HepG2 (cell line): ENCODE measurements at regions not wholly inside any gene's neighbourhood (a gene's known extent, or its start where the extent isn't known, plus 50 kb on each side); places are given as distances from the start of the nearest gene placed in this dataset.

Experiments used
- ATAC-seq: fragments of 200-7000 bp; cut with Tn5 transposase; 3 replicates; pipeline ENCODE4 v1.9.1; 2020; ENCODE audit warnings: mild to moderate bottlenecking, moderate library complexity
- BruUV-seq: library from RNA; stranded (reverse); fragments of 400-500 nt; replicated peaks from 2 replicates; lab custom pipeline; 2021; lab: Mats Ljungman, UMichigan
- CTCF ChIA-PET: fragments of 300-600 bp; formaldehyde crosslinking; extraction: SDS; loops from one replicate; lab custom pipeline; 2021; ENCODE audit warnings: low total read pairs, inconsistent platforms, low intra/inter-chr PET ratio; lab: Yijun Ruan, JAX
- POLR2A ChIA-PET: fragments of 350-600 bp; sonication (Branson Sonifier 250); formaldehyde crosslinking; loops from one replicate; lab custom pipeline; 2020; ENCODE audit warnings: antibody characterized with exemption, inconsistent platforms; lab: Yijun Ruan, JAX
- DNase-seq: peaks from one replicate; pipeline ENCODE4 v3.0.0-alpha.2; 2015; ENCODE audit warnings: low spot score
- FAIRE-seq: peaks from 3 replicates; lab custom pipeline; 2011; peaks lifted over from hg19 to GRCh38; lab: Jason Lieb, UNC
- H2AFZ ChIP-seq: one replicate; pipeline ENCODE4 v1.6.1; 2011; ENCODE audit warnings: low read length, inconsistent platforms
- H3K27ac ChIP-seq: fragments of 300-600 bp; 3 replicates; pipeline ENCODE4 v1.8.0; 2011; ENCODE audit warnings: mixed run types, mild to moderate bottlenecking, mixed read lengths, low read length, inconsistent platforms; ENCODE audit not compliant: insufficient read depth; ENCODE audit errors: extremely low read length
- H3K27me3 ChIP-seq, 2 experiments: fragments of 200-600 bp in 1 of 2; 2 replicates in 1 of 2; 3 replicates in 1 of 2; pipeline versions ENCODE4 v1.6.0 to v1.8.0; 2011; ENCODE audit warnings: low read length in 2 of 2, mild to moderate bottlenecking in 2 of 2, moderate library complexity in 2 of 2, inconsistent platforms in 1 of 2; ENCODE audit not compliant: insufficient read depth in 2 of 2, control insufficient read depth in 1 of 2
- H3K36me3 ChIP-seq, 2 experiments: fragments of 200-600 bp in 1 of 2; replicated peaks in 1 of 2; 2 replicates in 1 of 2; 3 replicates in 1 of 2; pipeline versions ENCODE4 v1.5.1 to v1.8.0; 2011; ENCODE audit warnings: low read length in 2 of 2, inconsistent platforms in 1 of 2; ENCODE audit not compliant: insufficient read depth in 2 of 2, control insufficient read depth in 1 of 2
- H3K4me1 ChIP-seq: 2 replicates; pipeline ENCODE4 v1.5.1; 2012; ENCODE audit warnings: low read length, inconsistent platforms; ENCODE audit not compliant: insufficient read depth
- H3K4me2 ChIP-seq: 2 replicates; pipeline ENCODE4 v1.6.0; 2011; ENCODE audit warnings: low read depth, low read length, inconsistent platforms
- H3K4me3 ChIP-seq, 3 experiments: fragments of 200-600 bp in 1 of 3; sonication (generic), shearing (Covaris generic) in 1 of 3; replicated peaks in 1 of 3; 2 replicates each; pipeline ENCODE4 v1.5.1; 2011 to 2016; ENCODE audit warnings: low read length in 3 of 3, inconsistent platforms in 2 of 3, low read depth in 2 of 3, mild to moderate bottlenecking in 2 of 3, control low read depth in 1 of 3, mixed read lengths in 1 of 3; ENCODE audit not compliant: insufficient read depth in 1 of 3
- H3K79me2 ChIP-seq: one replicate; pipeline ENCODE4 v1.6.1; 2011; ENCODE audit warnings: low read length, inconsistent platforms; ENCODE audit not compliant: insufficient read depth
- H3K9ac ChIP-seq: 2 replicates; pipeline ENCODE4 v1.6.0; 2011; ENCODE audit warnings: mild to moderate bottlenecking, low read depth, low read length, inconsistent platforms; ENCODE audit not compliant: insufficient read depth
- H3K9me3 ChIP-seq: 2 replicates; pipeline ENCODE4 v1.5.1; 2012; ENCODE audit warnings: mild to moderate bottlenecking, low read length
- H4K20me1 ChIP-seq: 2 replicates; pipeline ENCODE4 v1.6.0; 2011; ENCODE audit warnings: inconsistent platforms, mild to moderate bottlenecking, low read length, moderate library complexity; ENCODE audit not compliant: insufficient read depth
- HNRNPL ChIP-seq: fragments of 200-400 bp; formaldehyde crosslinking; IDR thresholded peaks from 2 replicates; pipeline ENCODE4 v1.6.1; 2017; ENCODE audit warnings: mild to moderate bottlenecking, low read depth, low read length
- KDM4B ChIP-seq: sonication (generic); formaldehyde crosslinking; IDR thresholded peaks from 2 replicates; pipeline ENCODE4 v1.4.0; 2020; ENCODE audit warnings: missing genetic modification reagents
- MYNN ChIP-seq: sonication (generic); formaldehyde crosslinking; IDR thresholded peaks from 2 replicates; pipeline ENCODE4 v1.4.0; 2020; ENCODE audit warnings: mild to moderate bottlenecking, low read depth, missing genetic modification reagents
- NR3C1 ChIP-seq: sonication (generic); formaldehyde crosslinking; IDR thresholded peaks from 2 replicates; pipeline ENCODE4 v1.4.0; 2020; ENCODE audit warnings: missing genetic modification reagents
- RARG ChIP-seq: sonication (generic); formaldehyde crosslinking; IDR thresholded peaks from 2 replicates; pipeline ENCODE4 v1.4.0; 2020; ENCODE audit warnings: low read depth, mild to moderate bottlenecking, missing genetic modification reagents
- SNAI1 ChIP-seq: sonication (generic); formaldehyde crosslinking; IDR thresholded peaks from 2 replicates; pipeline ENCODE4 v1.5.0; 2020; ENCODE audit warnings: mild to moderate bottlenecking, missing genetic modification reagents, borderline replicate concordance
- SP140L ChIP-seq: sonication (generic); formaldehyde crosslinking; IDR thresholded peaks from 2 replicates; pipeline ENCODE4 v1.4.0; 2020; ENCODE audit warnings: missing genetic modification reagents, borderline replicate concordance
- SYNCRIP ChIP-seq: fragments of 200-400 bp; formaldehyde crosslinking; IDR thresholded peaks from 2 replicates; pipeline ENCODE4 v1.6.1; 2018; ENCODE audit warnings: mild to moderate bottlenecking, low read depth, low read length; ENCODE audit not compliant: insufficient read depth
- ZFY ChIP-seq: sonication (generic); formaldehyde crosslinking; IDR thresholded peaks from 2 replicates; pipeline ENCODE4 v1.4.0; 2020; ENCODE audit warnings: missing genetic modification reagents
- ZNF180 ChIP-seq: sonication (generic); formaldehyde crosslinking; IDR thresholded peaks from 2 replicates; pipeline ENCODE4 v1.4.0; 2020; ENCODE audit warnings: low read depth, missing genetic modification reagents, borderline replicate concordance
- ZNF264 ChIP-seq: sonication (generic); formaldehyde crosslinking; IDR thresholded peaks from 2 replicates; pipeline ENCODE4 v1.4.0; 2020; ENCODE audit warnings: missing genetic modification reagents
- ZNF598 ChIP-seq: sonication (generic); formaldehyde crosslinking; IDR thresholded peaks from 2 replicates; pipeline ENCODE4 v1.5.1; 2020; ENCODE audit warnings: mild to moderate bottlenecking, missing genetic modification reagents, borderline replicate concordance
- ZNF790 ChIP-seq: sonication (generic); formaldehyde crosslinking; IDR thresholded peaks from 2 replicates; pipeline ENCODE4 v1.8.0; 2022; ENCODE audit warnings: missing genetic modification reagents, mild to moderate bottlenecking, borderline replicate concordance
- WGBS: methylation state at CpG from one replicate; pipeline ENCODE4 v1.1.6; 2017; ENCODE audit warnings: low lambda C conversion rate; 5-methylcytosine and 5-hydroxymethylcytosine counted together
- in situ Hi-C: cut with HindIII; loops from 2 replicates; pipeline ENCODE4 v1.10.0; 2017; ENCODE audit warnings: low pct_unique_long_range_greater_than_20kb; ENCODE audit not compliant: extremely low pct_ligation_motif_present
- intact Hi-C: fragments of 100-400 bp; cut with micrococcal nuclease; formaldehyde crosslinking; loops from one replicate; pipeline ENCODE4 v1.10.0; 2022; ENCODE audit not compliant: unreplicated experiment
- TF ChIP-seq, protein P1 (sequence below): sonication (generic); formaldehyde crosslinking; IDR thresholded peaks from 2 replicates; pipeline ENCODE4 v1.8.0; 2022; ENCODE audit warnings: mild to moderate bottlenecking, missing genetic modification reagents, moderate library complexity
- TF ChIP-seq, protein P2 (sequence below): sonication (generic); formaldehyde crosslinking; conservative IDR thresholded peaks from 2 replicates; pipeline ENCODE4 v1.4.0; 2020; ENCODE audit warnings: missing genetic modification reagents

DNA sequence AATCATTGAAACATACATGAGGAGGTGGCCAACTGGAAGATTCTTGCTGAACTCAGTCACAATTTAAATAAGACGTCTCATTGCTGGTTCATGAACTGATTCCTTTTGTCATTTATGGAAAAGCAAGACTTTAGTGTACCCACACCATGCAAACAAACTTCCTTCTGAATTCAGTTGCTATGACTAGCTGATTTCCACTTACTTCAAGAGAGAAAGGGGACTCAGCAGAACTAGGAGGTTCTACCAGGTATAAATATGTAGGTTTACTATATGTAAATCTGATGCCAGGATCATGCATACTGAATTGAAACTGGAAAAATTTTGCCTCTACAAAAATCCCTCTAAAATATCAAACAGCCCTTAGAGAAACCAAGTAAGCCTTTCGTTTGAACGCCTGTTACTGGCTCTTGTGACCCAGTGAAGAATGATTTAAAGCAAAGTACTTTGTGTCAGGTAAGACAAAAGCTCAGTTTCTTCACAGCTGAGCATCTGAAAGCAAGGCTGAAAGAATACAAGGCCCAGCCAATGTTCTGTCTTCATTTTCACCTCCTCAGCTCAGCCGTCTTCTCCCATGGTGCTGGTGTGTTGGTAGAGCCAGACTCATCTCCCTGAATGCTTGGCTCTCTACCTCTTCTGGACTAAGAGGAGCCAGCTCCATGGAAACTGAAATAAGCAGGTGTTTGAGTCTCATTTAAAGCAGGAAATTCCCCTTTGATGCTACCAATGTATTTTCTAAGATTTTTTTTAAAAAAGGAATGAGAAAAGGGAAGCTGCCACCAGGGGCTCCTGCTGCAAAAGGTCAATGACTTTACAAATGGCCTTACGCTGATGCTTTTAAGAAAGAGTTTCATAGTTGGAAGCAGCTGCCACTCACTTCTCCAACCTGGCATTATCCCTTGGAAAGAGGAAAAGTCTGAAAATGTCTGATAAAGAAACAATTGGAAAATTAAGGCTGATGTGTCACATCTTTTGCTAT lies 301.6 kb downstream of the EFHB start:
- no peak overlapping the region for H3K9ac ChIP-seq
- TF ChIP-seq SYNCRIP: no peak
- TF ChIP-seq SNAI1: no peak
- TF ChIP-seq HNRNPL: no peak
- no peak for TF ChIP-seq ZNF264 (CRISPR knock-in tag)
- no peak for TF ChIP-seq ZNF790 (CRISPR knock-in tag)
- TF ChIP-seq NR3C1 (CRISPR knock-in tag): no peak

DNA sequence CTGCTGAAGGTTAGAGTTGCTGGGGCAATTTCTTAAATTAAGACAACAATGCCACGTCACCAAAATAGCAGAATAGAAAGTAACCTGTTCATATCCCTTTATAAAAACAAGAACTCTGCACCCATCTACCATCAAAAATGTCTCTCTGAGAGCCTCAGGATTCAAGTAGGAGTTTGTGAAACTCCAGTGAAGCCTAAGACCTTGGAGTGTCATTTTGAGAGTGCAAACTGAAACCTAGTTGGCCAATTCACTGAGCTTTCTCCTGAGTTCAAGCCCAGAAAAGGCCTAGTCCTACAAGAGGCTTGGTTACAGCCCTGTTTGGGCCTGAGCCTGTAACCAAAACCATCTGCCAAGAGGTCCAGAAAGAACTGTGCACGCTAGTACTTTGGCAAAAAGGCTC lies 335.1 kb downstream of the EFHB start:
- ChIA-PET POLR2A (no interaction called here), CTCF (no interaction called here)
- BruUV-seq: no TSS peak
- in situ Hi-C loops: no loop called here
- intact Hi-C loops: no loop called here
- no peak overlapping the region for H3K4me2 ChIP-seq
- TF ChIP-seq KDM4B (CRISPR knock-in tag) (no peak), MYNN (CRISPR knock-in tag) (no peak), SP140L (no peak), ZNF598 (CRISPR knock-in tag) (no peak), RARG (no peak), ZNF180 (CRISPR knock-in tag) (no peak), ZFY (CRISPR knock-in tag) (no peak)
- TF ChIP-seq, protein P1, sequence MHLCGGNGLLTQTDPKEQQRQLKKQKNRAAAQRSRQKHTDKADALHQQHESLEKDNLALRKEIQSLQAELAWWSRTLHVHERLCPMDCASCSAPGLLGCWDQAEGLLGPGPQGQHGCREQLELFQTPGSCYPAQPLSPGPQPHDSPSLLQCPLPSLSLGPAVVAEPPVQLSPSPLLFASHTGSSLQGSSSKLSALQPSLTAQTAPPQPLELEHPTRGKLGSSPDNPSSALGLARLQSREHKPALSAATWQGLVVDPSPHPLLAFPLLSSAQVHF: no peak
- TF ChIP-seq, protein P2, sequence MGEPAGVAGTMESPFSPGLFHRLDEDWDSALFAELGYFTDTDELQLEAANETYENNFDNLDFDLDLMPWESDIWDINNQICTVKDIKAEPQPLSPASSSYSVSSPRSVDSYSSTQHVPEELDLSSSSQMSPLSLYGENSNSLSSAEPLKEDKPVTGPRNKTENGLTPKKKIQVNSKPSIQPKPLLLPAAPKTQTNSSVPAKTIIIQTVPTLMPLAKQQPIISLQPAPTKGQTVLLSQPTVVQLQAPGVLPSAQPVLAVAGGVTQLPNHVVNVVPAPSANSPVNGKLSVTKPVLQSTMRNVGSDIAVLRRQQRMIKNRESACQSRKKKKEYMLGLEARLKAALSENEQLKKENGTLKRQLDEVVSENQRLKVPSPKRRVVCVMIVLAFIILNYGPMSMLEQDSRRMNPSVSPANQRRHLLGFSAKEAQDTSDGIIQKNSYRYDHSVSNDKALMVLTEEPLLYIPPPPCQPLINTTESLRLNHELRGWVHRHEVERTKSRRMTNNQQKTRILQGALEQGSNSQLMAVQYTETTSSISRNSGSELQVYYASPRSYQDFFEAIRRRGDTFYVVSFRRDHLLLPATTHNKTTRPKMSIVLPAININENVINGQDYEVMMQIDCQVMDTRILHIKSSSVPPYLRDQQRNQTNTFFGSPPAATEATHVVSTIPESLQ (CRISPR knock-in tag): no peak
- 5% methylated on average over 1 of the region's 2 CpGs for WGBS
- no peak overlapping the region for H3K4me3 ChIP-seq
- H3K27me3 ChIP-seq: no peaks in the 10 kb centered on the region
- H3K9ac ChIP-seq: no peak overlapping the region
- H3K4me1 ChIP-seq: no peaks in the 10 kb centered on the region
- H4K20me1 ChIP-seq: no peaks in the 10 kb centered on the region
- H2AFZ ChIP-seq: no peak overlapping the region
- DNase-seq (no peak), FAIRE-seq (no peak), ATAC-seq (no peak)
- H3K27ac ChIP-seq: no peak overlapping the region
- H3K79me2 ChIP-seq: no peaks in the 10 kb centered on the region
- peaks cover 72% of the 10 kb centered on the region for H3K9me3 ChIP-seq
- H3K36me3 ChIP-seq: no peaks in the 10 kb centered on the region

More for the DNA sequence above, 301.6 kb downstream of the EFHB start:
- H3K4me2 ChIP-seq: no peak overlapping the region
- H3K4me3 ChIP-seq: no peak overlapping the region
- peaks cover 80% of the 10 kb centered on the region for H3K9me3 ChIP-seq
- no peaks in the 10 kb centered on the region for H3K79me2 ChIP-seq
- POLR2A ChIA-PET: no interaction called here
- no peaks in the 10 kb centered on the region for H3K4me1 ChIP-seq
- intact Hi-C loops: no loop called here
- in situ Hi-C loops: no loop called here
- H4K20me1 ChIP-seq: no peaks in the 10 kb centered on the region
- no peak overlapping the region for H2AFZ ChIP-seq
- 2% methylated on average over 5 of the region's 5 CpGs for WGBS
- ATAC-seq (no peak), DNase-seq (no peak), FAIRE-seq (no peak)
- no peaks in the 10 kb centered on the region for H3K36me3 ChIP-seq
- no peak overlapping the region for H3K27ac ChIP-seq
- BruUV-seq: no TSS peak
- CTCF ChIA-PET: no interaction called here
- H3K27me3 ChIP-seq: no peaks in the 10 kb centered on the region
